IMR-90 (cell line): ENCODE measurements at regions not wholly inside any gene's neighbourhood (a gene's known extent, or its start where the extent isn't known, plus 50 kb on each side); places are given as distances from the start of the nearest gene placed in this dataset.

Source experiments
- MXI1 ChIP-seq: IDR thresholded peaks from 2 replicates; pipeline ENCODE4 v1.6.1; 2012; ENCODE audit warnings: low read depth, mild to moderate bottlenecking, low read length, moderate library complexity, borderline replicate concordance
- POLR2A ChIP-seq: IDR thresholded peaks from 2 replicates; pipeline ENCODE4 v1.6.1; 2012; ENCODE audit warnings: mild to moderate bottlenecking, low read depth, low read length
- RAD21 ChIP-seq: IDR thresholded peaks from 2 replicates; pipeline ENCODE4 v1.6.1; 2012; ENCODE audit warnings: low read length, improper control_type of control experiment
- RCOR1 ChIP-seq: IDR thresholded peaks from 2 replicates; pipeline ENCODE4 v1.6.1; 2012; ENCODE audit warnings: mild to moderate bottlenecking, low read length, improper control_type of control experiment; ENCODE audit not compliant: insufficient replicate concordance
- SMC3 ChIP-seq: fragments of 150-350 bp; IDR thresholded peaks from 2 replicates; pipeline ENCODE4 v1.6.1; 2016; ENCODE audit warnings: low read depth, mild to moderate bottlenecking, antibody characterized with exemption, low read length, moderate library complexity
- TF ChIP-seq, protein P1 (sequence below): conservative IDR thresholded peaks from 2 replicates; pipeline ENCODE4 v1.5.1; 2012; ENCODE audit warnings: mild to moderate bottlenecking, low read depth, low read length, improper control_type of control experiment
- TF ChIP-seq, protein P2 (sequence below): fragments of 150-350 bp; IDR thresholded peaks from 2 replicates; pipeline ENCODE4 v1.6.1; 2016; ENCODE audit warnings: low read depth, mild to moderate bottlenecking, low read length, moderate library complexity, borderline replicate concordance

DNA sequence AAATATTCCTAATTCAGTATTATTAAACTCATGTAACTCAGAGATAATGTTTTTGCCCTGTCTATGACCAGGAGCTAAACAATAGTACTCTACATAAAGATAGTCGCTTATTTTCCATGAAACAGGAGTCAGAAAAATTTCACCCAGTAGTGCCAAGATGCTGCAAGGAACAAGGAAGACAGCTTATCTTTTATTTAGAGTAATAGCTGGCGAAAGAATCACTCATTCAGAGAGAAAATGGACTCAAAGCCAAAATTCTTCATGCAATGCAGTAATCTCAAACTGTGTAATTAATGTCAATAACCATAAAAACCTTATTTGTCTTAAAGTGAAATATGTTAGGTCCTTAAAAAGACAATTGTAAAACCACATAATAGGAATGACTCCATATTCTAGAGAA is 477.8 kb downstream of the ANKRD50 start:
- no peak for TF ChIP-seq POLR2A
- TF ChIP-seq SMC3: no peak
- TF ChIP-seq, protein P1, sequence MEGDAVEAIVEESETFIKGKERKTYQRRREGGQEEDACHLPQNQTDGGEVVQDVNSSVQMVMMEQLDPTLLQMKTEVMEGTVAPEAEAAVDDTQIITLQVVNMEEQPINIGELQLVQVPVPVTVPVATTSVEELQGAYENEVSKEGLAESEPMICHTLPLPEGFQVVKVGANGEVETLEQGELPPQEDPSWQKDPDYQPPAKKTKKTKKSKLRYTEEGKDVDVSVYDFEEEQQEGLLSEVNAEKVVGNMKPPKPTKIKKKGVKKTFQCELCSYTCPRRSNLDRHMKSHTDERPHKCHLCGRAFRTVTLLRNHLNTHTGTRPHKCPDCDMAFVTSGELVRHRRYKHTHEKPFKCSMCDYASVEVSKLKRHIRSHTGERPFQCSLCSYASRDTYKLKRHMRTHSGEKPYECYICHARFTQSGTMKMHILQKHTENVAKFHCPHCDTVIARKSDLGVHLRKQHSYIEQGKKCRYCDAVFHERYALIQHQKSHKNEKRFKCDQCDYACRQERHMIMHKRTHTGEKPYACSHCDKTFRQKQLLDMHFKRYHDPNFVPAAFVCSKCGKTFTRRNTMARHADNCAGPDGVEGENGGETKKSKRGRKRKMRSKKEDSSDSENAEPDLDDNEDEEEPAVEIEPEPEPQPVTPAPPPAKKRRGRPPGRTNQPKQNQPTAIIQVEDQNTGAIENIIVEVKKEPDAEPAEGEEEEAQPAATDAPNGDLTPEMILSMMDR: no peak
- no peak for TF ChIP-seq MXI1
- no peak for TF ChIP-seq RCOR1
- TF ChIP-seq, protein P2, sequence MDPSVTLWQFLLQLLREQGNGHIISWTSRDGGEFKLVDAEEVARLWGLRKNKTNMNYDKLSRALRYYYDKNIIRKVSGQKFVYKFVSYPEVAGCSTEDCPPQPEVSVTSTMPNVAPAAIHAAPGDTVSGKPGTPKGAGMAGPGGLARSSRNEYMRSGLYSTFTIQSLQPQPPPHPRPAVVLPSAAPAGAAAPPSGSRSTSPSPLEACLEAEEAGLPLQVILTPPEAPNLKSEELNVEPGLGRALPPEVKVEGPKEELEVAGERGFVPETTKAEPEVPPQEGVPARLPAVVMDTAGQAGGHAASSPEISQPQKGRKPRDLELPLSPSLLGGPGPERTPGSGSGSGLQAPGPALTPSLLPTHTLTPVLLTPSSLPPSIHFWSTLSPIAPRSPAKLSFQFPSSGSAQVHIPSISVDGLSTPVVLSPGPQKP: no peak
- no peak for TF ChIP-seq RAD21
